ENCODE measurements at regions not wholly inside any gene's neighbourhood (a gene's known extent, or its start where the extent isn't known, plus 50 kb on each side); places are given as distances from the start of the nearest gene placed in this dataset.
"Not testable (repeated sequence)": the region's sequence is repeated elsewhere in the genome, so short reads cannot be mapped to it uniquely, and the experiment has no call there.

DNA sequence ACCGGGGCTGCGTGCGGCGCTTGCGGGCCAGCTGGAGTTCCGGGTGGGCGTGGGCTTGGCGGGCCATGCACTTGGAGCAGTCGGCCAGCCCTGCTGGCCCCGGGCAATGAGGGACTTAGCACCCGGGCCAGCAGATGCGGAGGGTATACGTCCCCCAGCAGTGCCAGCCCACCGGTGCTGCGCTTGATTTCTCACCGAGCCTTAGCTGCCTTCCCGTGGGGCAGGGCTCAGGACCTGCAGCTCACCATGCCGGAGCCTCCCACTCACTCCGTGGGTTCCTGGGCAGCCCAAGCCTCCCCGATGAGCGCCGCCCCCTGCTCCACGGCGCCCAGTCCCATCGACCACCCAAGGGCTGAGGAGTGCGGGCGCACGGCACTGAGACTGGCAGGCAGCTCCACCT lies 51.4 kb upstream of the INPP4B start:
- DNase-seq (ENCODE audit: low read depth, low spot score); H3K27ac ChIP-seq: not testable (repeated sequence)

DNA sequence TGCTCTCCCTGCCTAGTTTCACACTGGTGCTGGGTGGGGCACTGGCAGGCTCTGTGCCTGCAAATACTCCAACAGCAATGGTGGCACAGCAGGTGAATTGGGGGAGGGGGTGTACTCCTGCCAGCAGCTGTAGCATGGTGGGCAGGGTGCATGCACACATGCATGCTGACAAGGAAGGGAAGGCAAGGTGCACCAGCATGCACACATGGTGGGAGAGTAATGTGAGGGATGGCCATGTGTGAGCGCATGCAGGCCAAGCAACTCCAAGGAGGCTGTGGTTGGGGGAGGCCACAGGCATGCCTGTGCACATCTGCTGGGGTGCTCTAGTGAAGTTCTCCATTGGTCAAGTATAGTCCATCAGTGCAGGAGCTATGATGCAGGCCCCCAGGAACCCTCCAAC lies 54.5 kb upstream of the INPP4B start:
- DNase-seq (ENCODE audit: low read depth, low spot score), result no peak
- no peak overlapping the region for H3K27ac ChIP-seq

DNA sequence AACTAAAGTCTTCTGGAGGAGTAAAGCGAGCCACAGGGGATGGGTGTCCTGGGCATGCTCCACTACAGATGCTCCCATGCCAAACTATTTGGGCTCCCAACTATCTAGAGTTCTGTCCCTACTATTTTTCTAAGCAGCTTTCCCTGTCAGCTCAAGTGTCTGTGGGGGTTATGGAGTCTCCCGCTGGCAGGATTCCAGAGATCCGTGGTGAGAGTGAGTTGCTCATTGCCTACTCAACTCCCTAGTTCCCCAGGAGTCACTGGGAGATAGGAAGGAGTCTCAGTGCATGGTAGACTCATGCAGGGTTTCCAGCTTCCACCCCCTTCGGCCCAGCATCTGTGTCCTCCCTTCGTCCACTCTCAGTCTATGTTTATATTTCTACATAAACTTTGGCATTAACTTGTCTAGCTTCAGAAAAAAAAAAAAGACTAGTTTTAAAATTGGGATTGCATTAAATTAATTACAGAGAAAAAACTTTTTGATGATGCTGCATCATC lies 55.1 kb upstream of the INPP4B start:
- H3K27ac ChIP-seq, result no peak overlapping the region
- no peak for DNase-seq (ENCODE audit: low read depth, low spot score)

GRCh38 chr4:142903617-142904016 lies 57.5 kb upstream of the INPP4B start:
- not testable (repeated sequence) for H3K27ac ChIP-seq; DNase-seq (ENCODE audit: low read depth, low spot score)

- no peak overlapping the region for H3K27ac ChIP-seq
- DNase-seq (ENCODE audit: low read depth, low spot score), result no peak
Observed at GRCh38 chr4:142909908-142910307, 63.8 kb upstream of the INPP4B start.

GRCh38 chr4:142913034-142913433 lies 66.9 kb upstream of the INPP4B start:
- H3K27ac ChIP-seq, result no peak overlapping the region
- no peak for DNase-seq (ENCODE audit: low read depth, low spot score)

DNA sequence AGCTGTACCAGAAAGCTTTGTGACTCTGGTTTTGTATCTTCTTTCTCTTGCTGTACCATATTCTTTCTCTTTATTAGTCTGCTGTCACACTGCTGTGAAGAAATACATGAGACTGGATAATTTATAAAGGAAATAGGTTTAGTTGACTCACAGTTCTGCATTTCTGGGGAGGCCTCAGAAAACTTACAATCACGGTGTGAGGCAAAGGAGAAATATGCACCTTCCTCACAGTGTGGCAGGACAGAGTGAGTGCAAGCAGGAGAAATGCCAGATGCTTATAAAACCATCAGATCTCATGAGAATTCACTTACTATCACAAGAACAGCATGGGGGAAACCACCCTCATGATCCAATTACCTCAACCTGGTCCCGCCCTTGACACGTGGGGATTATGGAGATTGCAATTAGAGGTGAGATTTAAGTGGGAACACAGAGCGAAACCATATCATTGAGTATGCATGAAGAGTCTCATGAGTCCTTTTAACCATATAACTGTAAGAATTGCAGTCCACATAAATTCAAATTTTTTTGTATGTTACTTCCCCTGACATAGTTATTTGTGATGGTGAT lies 67.4 kb upstream of the INPP4B start:
- DNase-seq (ENCODE audit: low read depth, low spot score), result no peak
- no peak overlapping the region for H3K27ac ChIP-seq

DNA sequence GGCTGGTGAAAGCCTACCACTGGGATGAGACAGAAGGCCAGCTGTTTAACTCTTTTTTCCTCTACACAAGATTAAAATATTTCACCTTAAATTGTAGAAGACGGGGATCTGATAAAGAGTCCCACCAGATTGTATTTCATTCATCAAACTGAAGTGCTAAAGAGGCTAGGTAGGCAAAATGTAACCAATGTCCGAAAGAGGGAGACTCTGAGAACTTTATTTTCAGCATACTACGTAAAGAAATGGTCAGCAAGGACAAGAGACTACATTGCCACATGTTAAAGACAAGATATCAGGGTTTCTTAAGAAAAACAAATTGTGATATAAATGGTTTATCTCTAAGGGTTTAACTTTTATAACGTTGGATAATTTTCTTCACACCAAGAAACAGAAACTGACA lies 71.6 kb upstream of the INPP4B start:
- H3K27ac ChIP-seq, result no peak overlapping the region
- no peak for DNase-seq (ENCODE audit: low read depth, low spot score)

DNA sequence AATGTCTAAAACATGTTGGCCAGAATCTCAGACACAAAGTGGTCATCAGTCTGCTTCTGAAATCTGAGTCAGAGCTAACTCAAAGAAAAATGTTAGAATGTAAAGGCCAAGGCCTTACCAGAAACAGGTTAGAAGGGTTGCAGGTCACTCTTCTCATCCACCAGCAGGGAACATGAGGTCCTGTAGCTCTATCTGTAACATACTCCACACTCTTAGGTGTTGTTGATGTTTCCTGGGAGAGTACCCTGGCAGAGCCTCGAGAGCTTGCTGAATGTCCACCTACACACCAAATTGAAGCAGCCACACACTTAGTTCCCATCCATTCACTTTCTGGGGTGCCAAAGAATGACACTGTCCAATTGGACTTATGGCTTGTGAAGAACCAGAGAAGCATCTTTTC lies 76.6 kb upstream of the INPP4B start:
- no peak overlapping the region for H3K27ac ChIP-seq
- no peak for DNase-seq (ENCODE audit: low read depth, low spot score)

GRCh38 chr4:142923619-142924018 lies 77.5 kb upstream of the INPP4B start:
- no peak for DNase-seq (ENCODE audit: low read depth, low spot score)
- H3K27ac ChIP-seq, result no peak overlapping the region

DNA sequence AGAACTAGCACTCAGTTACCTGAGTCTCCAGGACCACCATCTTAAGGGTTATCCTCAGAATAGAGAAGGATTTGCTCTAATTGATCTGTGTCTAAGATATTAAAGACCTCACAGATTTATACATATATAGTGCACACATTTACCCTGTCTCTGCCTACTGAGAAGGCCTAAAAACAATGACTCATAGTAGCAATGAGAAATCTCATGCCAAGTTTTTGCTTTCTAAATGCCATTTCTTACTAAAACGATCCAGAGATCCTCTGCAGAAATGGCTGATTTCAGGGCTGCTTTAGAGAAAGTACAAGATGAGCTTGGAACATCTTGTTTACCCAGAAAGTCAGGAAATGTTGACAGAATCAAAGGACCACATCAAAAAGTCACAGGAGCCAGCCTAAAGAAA lies 79.1 kb upstream of the INPP4B start:
- DNase-seq (ENCODE audit: low read depth, low spot score), result no peak
- H3K27ac ChIP-seq, result no peak overlapping the region

DNA sequence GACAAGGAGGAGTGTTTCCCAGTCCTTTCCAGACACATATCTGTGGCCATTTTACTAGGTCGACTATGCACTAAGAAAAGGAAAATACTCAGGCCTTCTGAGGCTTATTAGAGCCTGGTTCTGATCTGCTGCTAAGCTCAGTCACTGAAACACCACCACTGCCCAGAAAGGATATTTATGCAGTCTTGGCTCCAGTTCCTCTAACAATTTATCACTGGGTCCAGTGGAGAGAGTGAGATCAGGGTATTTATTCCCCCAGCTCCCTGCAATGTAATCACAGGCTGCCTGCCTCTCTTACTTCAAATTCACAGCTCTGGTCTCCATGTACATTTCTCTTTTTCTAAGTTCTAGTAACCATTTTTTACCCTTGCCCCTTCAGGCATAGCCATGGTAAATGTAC lies 81.6 kb upstream of the INPP4B start:
- H3K27ac ChIP-seq, result no peak overlapping the region
- DNase-seq (ENCODE audit: low read depth, low spot score), result no peak

GRCh38 chr4:142929526-142929925 lies 83.4 kb upstream of the INPP4B start:
- H3K27ac ChIP-seq, result no peak overlapping the region
- DNase-seq (ENCODE audit: low read depth, low spot score), result no peak

DNA sequence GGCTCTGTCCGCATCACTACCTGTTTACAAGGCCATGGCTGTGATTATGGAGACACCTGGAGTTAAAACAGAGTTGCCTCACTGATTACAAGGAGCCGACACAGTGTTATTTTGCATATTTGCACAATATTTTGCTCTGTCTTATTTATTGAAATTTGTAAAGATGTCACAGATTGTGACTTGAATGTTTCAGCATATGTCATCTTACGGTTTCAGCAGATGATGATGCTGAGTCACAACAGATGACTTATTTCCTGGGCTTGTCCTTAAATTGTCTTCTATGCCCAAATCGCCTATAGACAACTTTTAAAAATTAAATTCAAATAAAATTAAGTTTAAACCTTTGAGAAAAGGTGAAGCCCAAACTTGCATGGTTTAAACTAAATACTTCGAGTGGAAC lies 87.1 kb upstream of the INPP4B start:
- DNase-seq (ENCODE audit: low read depth, low spot score), result no peak

GRCh38 chr4:142940425-142941330 lies 94.6 kb upstream of the INPP4B start:
- DNase-seq (ENCODE audit: low read depth, low spot score), result no peak
- no peak overlapping the region for H3K27ac ChIP-seq

More for the DNA sequence above, 87.1 kb upstream of the INPP4B start:
- H3K27ac ChIP-seq, result no peak overlapping the region

DNA sequence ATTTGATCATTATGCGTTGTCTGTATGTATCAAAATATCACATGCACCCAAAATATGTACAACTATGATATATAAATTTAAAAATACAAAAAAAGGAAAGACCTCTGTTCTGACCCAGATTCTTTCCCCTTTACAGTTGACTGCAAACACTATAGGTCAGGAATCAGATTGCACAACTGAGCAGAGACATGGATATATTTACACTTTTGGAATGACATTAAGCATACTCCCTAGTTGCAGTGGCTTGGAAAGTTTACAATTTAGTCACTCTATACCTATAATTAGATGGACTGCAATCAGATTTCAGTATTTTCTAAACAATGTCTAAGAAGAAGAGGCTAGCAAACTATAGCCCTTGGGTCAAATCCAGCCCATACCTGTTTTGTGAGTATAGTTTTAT lies 98.5 kb upstream of the INPP4B start:
- no peak overlapping the region for H3K27ac ChIP-seq
- no peak for DNase-seq (ENCODE audit: low read depth, low spot score)

GRCh38 chr4:142952821-142953580 lies 106.9 kb upstream of the INPP4B start:
- H3K27ac ChIP-seq, result no peak overlapping the region

GRCh38 chr4:142954415-142954814 lies 108.3 kb upstream of the INPP4B start:
- DNase-seq (ENCODE audit: low read depth, low spot score), result no peak

More at GRCh38 chr4:142952821-142953580, 106.9 kb upstream of the INPP4B start:
- no peak for DNase-seq (ENCODE audit: low read depth, low spot score)

DNA sequence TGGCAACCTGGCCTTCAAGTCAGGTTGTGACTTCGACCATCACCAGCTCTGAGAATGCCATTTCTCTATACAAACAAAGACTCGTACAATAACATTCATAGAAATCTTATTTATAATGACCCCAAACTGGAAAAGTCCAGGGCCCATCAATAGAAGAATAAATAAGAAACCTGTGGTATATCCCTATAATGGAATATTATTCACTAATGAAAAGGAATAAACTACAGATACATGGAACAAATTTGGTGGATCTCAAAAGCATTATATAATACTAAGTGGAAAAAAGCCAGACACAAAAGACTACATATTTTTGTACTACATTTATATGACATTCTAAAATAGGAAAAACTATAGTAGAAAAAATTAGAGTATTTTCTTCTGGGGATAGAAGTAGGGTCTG lies 109.4 kb upstream of the INPP4B start:
- no peak overlapping the region for H3K27ac ChIP-seq
- DNase-seq (ENCODE audit: low read depth, low spot score), result no peak

More at GRCh38 chr4:142954415-142954814, 108.3 kb upstream of the INPP4B start:
- no peak overlapping the region for H3K27ac ChIP-seq

- no peak for DNase-seq (ENCODE audit: low read depth, low spot score)
Observed at GRCh38 chr4:142959173-142959572, 113.1 kb upstream of the INPP4B start.

DNA sequence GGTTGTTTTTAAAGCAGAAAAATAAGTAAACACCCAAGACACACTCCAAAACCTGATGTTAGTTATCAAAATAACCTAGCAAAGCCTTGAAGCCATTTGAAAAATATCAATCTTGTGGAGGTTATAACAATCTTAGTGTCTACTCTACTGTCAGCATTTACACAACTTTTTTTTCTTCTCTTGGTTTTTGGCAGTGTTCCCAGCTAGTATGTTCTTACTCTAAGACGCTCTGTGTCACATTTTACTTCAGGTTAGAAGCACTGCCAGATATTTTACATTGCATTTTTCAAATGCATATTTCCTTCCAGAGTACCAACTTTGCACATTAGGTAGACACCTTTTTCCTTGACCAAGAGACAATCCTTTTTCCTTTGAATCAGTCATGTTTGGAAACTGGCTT lies 114.0 kb upstream of the INPP4B start:
- no peak overlapping the region for H3K27ac ChIP-seq
- DNase-seq (ENCODE audit: low read depth, low spot score), result no peak

More at GRCh38 chr4:142959173-142959572, 113.1 kb upstream of the INPP4B start:
- H3K27ac ChIP-seq, result no peak overlapping the region
